Uterus (tissue), 2 donors: ENCODE measurements at regions not wholly inside any gene's neighbourhood (a gene's known extent, or its start where the extent isn't known, plus 50 kb on each side); places are given as distances from the start of the nearest gene placed in this dataset.

Source experiments
- POLR2A ChIP-seq, 2 donors: fragments of 450-650 bp; IDR thresholded peaks; one replicate each; pipeline ENCODE4 v1.6.1; 2016; ENCODE audit warnings: antibody characterized with exemption in 2 of 2, mild to moderate bottlenecking in 1 of 2, moderate library complexity in 1 of 2
- TF ChIP-seq, protein P1 (sequence below), 4 experiments: fragments of 200-600 bp in 2 of 4; fragments of 450-650 bp in 2 of 4; sonication (generic) in 2 of 4; IDR thresholded peaks; one replicate each; pipeline ENCODE4 v1.5.1; 2016 to 2019; ENCODE audit warnings: antibody characterized with exemption in 4 of 4, mild to moderate bottlenecking in 2 of 4, moderate library complexity in 1 of 4

DNA sequence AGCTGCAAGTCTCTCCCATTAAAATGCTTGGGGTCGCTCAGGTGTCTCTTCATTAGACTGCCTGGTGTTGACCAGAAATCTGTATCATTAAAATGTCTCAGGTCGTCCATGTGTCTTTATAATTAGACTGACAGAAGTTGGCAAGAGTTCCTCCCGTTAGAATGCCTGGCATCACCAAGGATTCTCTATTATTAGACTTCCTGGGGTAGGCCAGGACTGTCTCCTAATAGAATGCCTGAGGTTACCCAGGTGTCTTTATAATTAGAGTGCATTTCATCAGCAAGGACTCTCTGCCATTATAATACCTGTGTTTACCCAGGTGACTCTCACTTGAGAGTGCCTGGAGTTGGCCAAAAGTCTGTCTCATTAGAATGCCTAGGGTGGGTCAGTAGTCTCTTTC is 1537.2 kb downstream of the UQCRFS1 start:
- no peak for TF ChIP-seq POLR2A (IDR thresholded peaks at IDR 0.05)
- TF ChIP-seq, protein P1, sequence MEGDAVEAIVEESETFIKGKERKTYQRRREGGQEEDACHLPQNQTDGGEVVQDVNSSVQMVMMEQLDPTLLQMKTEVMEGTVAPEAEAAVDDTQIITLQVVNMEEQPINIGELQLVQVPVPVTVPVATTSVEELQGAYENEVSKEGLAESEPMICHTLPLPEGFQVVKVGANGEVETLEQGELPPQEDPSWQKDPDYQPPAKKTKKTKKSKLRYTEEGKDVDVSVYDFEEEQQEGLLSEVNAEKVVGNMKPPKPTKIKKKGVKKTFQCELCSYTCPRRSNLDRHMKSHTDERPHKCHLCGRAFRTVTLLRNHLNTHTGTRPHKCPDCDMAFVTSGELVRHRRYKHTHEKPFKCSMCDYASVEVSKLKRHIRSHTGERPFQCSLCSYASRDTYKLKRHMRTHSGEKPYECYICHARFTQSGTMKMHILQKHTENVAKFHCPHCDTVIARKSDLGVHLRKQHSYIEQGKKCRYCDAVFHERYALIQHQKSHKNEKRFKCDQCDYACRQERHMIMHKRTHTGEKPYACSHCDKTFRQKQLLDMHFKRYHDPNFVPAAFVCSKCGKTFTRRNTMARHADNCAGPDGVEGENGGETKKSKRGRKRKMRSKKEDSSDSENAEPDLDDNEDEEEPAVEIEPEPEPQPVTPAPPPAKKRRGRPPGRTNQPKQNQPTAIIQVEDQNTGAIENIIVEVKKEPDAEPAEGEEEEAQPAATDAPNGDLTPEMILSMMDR (IDR thresholded peaks at IDR 0.05) = no peak
